ENCODE measurements at regions not wholly inside any gene's neighbourhood (a gene's known extent, or its start where the extent isn't known, plus 50 kb on each side); places are given as distances from the start of the nearest gene placed in this dataset.

DNA sequence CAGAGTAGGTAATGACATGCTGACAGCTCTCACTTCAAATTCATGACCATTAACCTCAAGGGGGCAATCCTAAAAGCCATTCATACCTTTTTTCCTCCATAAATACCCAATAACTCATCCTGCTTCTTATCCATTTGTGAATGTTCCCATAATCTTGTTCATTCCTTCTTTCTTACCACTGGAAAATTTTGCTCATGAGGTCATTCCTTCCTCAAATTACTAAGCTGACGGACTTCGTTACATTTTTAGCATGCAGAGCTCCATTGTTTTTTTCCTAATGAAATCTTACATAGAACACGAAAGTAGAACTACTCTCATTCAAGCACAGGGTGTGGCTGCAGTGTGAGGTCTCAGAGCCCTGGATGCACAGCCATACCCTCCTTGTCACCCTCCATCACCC is 276.5 kb upstream of the DPYD start:
- no peak for DNase-seq (ENCODE audit: low spot score)

DNA sequence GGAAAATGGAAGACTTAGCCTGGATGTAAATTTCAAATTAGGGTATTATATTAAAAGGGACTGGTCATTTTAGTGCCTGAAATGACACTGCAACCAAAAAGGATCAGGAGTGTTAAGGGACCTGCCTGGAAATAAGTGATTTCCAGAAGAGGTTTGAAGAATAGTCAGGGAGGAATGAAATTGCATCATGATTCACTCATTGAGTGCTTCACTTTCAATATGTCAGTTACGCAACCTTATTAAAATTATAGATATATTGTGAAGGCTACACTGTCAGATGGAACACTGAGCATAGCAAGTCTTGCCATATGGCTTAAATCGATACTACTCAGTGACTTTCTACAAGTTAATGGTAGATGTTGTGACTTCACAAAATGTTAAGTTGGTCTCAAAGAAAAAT is 275.2 kb upstream of the DPYD start:
- no peak for DNase-seq (ENCODE audit: low spot score)

DNA sequence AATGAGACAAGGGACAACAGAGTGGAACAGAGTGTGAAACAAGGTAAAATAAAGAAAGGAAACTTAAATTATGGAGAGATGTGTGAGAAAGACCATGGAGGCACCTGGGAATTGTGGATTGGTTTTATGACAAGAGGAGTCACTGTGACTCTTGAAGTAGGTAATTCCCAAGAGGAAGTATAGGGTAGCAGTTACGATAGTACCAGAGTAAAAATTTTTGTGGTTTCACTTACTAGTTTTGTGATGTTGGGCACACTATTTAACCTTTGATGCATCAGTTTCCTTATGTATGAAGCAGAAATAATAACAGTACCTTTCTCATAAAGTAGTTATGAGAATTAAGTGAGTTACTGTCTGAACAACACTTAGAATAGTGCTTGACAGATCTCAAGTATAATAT is 267.9 kb upstream of the DPYD start:
- no peak for DNase-seq (ENCODE audit: low spot score)

DNA sequence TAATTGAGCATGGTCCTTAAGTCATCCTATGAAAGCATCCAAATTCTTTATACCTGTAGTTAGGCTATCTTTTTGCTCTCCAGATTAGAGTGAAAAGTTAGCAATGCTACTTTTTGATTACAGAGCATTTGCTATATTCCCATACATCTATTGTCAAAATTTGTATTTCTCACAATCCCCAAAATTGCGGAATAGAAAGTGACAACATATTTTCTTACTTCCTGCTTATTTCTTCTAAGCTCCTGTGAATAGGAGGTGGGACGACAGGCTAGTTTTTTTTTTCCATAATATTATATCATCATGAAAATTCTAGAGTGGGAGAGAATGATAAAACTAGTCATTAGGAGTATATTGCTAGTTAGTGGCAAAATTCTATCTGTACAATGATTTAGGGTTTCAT is 264.0 kb upstream of the DPYD start:
- DNase-seq (ENCODE audit: low spot score): no peak

DNA sequence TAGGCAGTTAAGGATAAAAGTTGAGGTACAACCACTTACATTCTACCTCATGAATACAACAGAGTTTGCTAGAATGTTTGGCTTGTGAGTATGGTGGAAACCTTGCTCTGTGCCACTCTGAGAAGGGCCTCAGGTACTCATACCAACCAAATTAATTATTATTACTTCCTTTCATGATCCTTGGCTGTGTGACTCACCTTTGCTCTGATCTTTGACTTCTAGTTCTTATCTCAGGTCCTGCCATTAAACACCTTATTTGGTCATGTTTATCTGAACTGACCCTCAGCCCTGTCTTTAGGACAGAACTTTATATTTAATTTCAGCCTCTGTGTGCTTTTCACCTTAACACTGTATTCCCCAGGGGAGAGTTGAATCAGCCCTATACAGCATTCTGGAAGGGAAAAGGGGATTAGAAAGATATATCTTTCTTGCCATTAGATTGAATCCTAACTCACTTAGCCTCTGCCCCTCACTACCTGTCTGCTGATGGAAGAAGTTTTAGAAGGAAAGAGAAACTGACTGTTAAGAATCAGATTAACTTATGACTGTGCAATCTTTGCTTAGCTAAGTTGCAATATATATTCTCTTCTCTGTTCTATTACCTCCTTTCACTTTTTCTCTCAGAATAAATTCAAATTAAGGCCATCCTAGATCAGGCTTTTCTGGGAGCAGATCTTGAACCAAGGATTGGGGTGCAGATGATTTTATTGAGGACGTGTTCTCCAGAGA is 260.4 kb upstream of the DPYD start:
- no peak for DNase-seq (ENCODE audit: low spot score)

DNA sequence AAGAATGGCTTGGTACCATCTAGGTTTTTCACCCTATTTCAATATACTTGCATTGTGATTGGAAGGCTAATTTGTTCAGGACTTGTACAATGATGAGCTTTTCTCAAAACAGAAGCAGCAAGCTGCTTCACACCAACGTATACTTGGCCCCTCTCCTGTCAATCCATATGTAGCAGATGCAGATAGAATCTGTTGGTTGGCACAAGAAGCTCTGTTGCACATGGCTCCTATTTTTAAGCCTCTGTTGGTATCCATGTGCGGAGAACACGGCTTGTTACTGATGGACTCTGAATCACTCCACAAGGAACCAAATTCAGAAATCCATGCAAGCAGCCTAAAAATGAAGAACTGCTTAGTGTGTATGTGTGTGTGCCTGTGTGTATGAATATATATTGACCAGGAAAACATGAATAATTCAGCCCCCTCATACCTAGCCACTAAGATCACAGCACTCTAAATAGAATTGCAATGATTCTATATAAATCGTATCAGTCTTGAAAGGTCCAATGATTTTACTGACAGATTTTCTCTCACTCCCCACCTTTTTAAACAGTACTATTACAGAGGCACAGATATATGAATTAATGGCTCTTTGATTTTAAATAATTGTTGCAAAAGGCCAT is 258.4 kb upstream of the DPYD start:
- no peak for DNase-seq (ENCODE audit: low spot score)

DNA sequence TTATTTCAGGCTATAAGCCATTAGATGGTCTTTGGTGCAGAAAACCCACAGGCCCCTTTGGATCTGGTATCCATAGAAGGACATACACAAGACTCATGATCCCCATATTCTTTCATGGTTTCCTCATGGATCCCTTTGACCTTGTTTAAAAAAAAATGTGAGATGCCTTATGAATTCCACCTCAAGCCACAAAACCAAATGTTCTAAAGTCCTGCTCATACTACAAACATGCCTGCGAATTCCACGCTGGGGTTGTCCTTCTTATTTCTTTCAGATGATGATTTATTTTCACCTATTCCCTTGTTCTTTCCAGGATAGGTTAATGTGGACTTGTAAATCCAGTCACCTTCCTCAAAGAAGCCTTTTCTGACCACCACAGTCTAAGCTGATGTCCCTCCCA is 256.9 kb upstream of the DPYD start:
- no peak for DNase-seq (ENCODE audit: low spot score)

DNA sequence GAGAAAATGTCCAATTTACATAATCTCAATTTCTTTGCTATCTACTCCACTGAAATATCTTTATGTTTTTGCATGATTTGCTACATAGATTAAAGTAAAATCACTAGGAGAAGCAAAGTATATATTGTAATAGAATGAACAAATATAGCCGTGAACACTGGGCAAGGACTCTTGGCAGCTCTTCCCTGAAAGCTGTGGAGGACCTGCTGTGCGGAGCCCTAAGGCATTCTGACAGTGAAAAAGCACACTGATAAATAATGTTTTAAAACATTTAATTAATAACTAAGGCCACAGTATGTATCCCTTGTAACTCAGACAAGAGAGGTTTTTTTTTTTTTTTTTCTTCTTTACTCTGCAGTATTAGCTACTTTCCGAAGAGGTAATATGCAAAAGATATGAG is 256.1 kb upstream of the DPYD start:
- no peak for DNase-seq (ENCODE audit: low spot score)

DNA sequence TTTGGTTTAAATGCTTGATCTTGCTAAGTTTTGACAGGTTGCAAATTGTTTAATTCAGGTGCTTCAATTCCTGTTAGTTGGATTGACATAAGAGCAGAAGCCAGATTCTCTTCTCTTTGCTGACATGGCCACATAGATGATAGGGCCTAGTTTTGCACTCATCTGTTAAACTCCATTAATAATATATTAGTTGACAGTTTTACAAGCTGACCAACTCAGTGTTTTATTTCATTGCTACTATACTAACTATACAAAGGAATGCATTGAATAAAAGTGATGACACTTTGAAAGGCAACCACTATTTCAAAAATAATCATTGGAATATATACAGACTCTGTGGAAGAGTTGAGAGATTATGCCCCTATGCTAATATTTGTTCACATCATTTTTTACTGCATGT is 255.6 kb upstream of the DPYD start:
- DNase-seq (ENCODE audit: low spot score): no peak

DNA sequence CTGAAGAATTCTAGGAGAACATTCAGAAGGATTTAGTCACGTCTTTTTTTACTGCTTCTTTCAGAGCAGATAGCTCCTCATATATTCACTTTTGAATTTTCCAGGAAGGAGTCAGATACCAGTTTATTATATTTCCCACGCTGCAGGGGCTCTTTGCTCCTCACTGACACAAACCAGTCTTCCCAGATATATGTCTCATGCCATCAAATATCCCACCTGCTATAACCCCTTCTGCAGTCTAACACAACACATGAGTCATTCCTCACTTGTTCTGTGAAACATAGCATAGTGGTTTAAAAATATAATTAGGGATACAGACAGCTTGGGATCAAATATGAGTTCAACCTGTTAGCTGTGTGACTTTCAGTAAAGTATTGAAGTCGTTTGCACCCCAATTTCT is 251.7 kb upstream of the DPYD start:
- no peak for DNase-seq (ENCODE audit: low spot score)

DNA sequence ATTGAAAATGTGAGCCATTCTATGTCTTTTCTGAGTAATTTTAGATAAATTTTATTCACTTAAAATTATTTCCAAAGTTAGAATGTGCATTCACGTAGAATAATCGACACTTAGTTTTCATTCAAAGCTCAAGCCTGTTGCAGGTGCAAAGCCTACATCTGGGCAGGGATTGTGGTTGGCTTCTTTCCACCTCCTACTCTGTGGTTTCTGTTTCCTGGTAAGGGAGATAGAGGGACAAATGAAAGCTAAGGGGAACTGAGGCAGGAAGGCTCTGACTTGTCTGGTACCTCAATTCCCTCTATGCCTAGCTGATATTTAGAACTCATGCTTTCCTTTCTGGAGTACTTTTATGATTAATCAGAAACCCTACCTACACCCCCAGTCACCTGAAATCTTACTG is 251.2 kb upstream of the DPYD start:
- no peak for DNase-seq (ENCODE audit: low spot score)

DNA sequence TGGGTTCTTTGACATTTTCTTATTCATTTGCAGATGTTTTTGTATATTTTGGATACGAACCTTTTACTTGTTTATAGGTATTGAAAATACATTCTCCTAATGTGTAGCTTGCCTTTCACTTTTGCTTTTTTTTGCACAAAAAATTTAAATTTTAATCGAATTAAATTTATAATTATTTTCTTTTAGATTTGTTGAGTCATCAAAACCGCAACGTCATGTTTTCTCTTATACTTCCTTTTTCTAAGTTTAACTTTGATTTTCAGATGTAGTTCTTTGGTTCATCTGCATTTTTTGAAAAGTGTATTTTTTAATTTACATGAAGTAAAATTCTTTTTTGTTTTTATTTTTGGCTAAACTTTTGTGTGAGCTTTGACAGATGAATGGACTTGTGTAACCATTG is 243.7 kb upstream of the DPYD start:
- DNase-seq (ENCODE audit: low spot score): no peak

DNA sequence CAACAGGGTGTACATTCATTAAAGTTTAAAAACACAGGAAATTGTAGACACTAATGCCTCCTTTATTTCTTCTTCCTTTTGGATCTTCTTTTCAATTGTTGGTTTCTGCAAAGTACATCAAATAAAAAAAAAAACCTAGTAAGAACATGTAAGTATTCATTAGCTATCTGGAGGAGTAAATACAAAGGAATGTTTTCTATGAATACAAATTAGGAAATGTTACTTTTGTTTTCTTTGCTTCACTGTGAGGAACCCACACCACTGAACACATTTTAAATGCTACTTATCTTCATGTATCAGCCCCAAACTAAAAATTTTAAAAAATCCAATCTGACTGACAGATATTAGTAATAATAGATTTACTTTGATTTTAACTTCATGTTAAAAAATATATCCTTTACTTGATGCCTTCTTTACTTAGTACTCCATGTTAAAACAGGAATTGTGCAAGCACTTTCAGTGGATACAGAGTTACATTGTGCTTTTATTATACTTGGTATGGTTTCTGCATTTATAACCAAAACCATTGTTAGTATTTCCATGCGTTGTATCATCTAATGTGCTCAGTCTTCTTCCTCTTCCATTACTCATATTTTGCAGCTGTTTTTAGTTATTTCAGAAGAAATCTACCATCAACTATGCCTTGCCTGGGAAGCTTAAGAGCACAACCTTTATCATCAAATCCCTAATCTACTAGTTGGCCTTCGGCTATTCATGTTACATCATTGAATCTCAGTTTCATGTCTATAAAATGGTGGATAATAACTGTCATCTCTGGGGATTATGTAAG is 236.9 kb upstream of the DPYD start:
- no peak for DNase-seq (ENCODE audit: low spot score)

DNA sequence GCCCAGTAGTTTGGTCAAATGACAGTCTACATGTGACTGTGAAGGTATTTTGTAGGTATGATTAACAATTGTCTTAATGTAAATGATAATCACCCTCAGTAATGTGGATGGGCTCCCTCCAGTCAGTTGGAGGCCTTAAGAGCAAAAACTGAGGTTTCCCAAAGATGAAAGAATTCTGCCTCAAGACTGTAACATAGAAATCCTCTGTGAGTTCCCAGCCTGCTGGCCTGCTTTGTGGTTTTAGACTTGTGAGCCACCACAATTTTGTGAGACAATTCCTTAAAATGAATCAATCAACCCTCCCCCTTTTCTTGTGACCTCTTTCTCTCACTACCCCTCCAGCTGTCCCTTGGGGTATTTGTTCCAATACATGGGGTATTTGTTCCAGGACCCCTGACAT is 226.4 kb upstream of the DPYD start:
- DNase-seq (ENCODE audit: low spot score): no peak

DNA sequence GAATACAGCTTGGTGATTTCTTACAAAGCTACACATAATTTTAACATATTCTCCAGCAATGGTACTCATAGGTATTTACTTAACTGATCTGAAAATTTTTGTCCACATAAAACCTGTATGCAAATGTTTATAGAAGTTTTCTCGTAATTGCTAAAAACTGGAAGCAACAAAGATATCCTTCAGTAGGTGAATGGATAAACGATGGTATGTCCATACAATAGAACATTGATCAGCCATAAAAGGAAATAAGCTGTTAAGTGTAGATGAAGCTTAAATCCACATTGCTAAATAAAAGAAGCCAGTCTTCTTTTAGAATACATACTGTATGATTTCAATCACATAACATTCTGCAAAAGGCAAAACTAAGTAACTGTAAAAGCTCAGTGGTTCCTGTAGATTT is 224.8 kb upstream of the DPYD start:
- DNase-seq (ENCODE audit: low spot score): no peak

DNA sequence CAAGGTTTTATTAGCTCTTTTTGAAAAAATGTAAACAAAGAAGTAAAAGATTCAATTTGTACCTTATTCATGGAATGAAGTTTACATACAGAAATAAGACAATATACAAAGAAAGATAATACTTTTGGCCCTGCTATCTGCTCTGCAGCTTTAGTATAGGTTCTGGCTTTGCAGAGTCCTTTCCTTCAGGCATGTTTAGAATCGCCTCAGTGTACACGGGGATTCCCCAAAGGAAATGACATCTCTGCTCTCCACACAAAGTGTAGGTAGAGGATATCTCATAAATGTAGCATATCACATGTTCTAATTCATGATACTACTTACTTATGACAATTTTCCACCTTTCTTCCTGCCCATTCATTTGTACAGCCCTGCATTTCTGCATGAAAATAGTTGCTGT is 222.6 kb upstream of the DPYD start:
- DNase-seq (ENCODE audit: low spot score): no peak

DNA sequence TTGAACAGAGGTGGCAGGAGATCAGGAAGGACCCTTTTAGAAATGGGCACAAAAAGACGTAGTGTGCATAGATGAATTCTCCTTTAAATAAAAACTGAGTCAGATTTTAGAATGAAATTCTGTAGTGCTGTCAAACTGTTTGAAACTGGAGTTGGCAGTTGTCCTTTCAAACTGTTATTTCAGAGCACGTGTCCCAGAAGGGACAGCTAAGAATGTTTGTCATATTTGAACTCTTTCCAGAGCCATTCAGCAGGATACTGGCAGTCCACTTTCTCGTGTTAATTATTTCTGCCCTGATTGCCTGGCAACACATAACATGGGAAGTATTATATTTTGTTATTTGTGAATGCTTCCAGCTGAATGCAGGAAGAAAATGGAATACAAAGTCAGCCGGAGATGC is 212.3 kb upstream of the DPYD start:
- no peak for DNase-seq (ENCODE audit: low spot score)

DNA sequence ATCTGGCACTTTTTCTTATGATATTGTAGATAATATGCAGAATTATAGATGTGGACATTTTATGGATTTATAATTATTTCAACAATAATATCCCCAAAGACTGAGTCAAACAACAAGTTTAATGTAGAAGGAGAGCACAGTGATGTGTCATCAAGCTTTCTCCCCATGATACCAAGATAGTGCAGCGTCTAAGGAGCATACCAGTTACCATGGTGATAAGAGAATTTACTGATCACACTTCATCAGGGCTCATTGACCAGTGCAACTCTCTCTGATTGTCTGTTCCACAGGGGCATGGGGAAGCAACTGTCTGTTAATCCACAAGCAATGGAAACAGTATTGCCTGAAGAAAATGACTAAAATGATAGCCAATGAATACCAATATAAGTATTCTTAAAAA is 209.6 kb upstream of the DPYD start:
- no peak for DNase-seq (ENCODE audit: low spot score)

DNA sequence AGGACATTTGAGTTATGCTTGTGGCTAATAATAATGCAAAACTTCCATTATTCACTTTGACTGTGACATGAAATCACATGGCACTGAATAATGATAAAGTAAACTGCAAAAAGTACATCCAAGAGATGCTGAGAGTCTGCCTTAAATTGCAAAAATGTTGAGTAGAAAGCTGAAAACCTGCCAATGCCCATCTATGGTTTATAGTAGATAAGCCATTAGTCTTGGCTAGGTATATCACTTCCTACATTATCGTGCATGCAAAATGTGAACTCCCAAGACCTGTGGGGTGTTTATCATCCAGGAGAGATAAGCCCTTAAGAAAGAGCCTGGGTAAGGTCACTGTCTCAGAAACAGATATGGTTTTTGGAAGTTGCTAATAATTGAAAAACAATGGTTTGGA is 208.7 kb upstream of the DPYD start:
- no peak for DNase-seq (ENCODE audit: low spot score)

DNA sequence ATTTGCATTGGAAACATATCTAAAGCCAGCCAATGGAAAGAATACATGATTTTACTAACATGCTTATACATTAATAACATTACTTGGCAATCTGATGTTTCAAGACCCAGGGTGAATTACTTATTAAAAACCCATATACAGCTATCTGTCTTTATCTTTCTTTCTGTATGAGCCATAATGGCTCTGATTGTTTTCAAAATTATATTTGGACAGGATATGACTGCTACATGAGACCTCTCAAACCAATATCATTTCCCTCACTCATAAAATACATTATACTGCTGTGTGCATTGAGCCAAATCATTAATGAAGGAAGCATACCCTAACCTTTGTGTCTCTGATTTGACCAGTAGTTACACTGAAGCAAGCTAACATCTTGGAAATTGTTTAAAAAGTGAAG is 205.9 kb upstream of the DPYD start:
- DNase-seq (ENCODE audit: low spot score): no peak

DNA sequence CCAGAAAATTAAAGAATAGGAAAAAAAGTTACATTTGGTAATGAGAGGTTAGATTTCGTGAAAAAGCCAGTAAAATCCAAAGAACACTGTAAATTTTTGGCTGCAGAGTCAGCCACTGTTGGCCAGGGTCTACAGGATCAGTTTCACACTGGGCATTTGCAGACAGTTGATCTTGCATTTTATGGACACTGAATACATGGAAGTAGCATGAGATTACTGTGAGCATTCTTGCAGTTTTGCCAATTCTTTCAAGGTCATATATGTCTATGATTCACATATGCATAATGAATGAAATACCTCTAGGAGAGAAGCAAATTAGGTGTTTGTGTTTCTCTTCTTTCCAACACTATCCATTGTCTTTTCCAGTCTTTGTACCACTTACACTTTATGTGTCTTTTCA is 200.8 kb upstream of the DPYD start:
- DNase-seq (ENCODE audit: low spot score): no peak

DNA sequence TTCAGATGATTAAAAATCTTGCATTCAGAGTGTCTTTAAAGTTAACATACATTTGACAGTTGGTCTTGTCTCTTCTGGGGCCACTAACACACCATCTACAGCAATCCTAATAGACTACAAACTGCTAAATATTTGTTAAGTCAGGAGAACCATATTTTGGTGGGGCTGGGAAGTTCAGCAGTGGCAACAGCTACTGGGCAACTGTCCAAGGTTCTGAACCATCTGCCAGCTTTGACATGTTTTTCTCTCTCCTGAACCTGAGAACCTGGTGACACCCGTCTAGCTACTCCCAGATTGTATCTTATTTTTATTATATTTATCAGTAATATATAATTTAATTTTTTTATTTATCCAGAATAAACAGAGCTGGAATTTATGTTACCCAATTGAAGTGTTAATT is 199.0 kb upstream of the DPYD start:
- no peak for DNase-seq (ENCODE audit: low spot score)

DNA sequence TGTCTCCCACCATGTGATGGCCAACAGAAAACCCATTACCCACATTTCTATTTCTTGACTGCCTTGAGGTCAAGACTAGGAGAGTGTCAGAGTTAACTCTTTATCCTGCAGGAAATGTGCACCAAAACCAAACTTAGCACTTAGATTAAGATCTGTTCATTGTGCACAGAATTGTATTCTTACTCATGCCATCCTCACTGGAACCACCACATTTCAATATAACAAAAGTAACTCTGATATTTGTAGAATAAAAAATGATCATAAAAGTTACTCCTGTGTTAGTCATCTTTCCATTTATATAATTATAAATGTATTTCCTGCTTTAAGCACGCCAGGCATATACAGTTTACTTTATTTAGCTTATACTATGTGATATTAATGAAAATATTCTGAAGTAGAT is 193.0 kb upstream of the DPYD start:
- DNase-seq (ENCODE audit: low spot score): no peak

DNA sequence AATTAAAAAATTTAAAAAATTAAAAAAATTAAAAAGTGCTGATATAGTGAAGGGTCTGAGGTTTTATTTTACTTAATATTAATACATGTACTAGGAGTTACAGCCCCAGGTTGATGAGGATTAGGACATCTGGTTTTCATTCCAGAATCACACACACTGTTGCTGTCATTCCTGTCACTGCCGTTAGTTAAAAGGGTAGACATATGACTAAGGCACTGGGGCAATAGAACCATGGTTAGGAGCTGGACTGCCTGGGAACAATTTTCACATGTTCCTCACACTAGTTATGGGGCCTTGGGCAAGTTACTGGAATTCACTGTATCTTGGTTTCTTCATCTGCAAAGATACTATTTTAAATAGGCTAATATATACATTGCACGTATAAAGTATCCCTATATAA is 191.8 kb upstream of the DPYD start:
- no peak for DNase-seq (ENCODE audit: low spot score)
